ENCODE measurements at regions not wholly inside any gene's neighbourhood (a gene's known extent, or its start where the extent isn't known, plus 50 kb on each side); places are given as distances from the start of the nearest gene placed in this dataset.
"Not testable (repeated sequence)": the region's sequence is repeated elsewhere in the genome, so short reads cannot be mapped to it uniquely, and the experiment has no call there.

GRCh38 chr2:125364984-125365265 lies 1291.0 kb upstream of the GYPC start:
- no peak for DNase-seq (ENCODE audit: low read depth)

- no peak for DNase-seq (ENCODE audit: low read depth)
These were observed 1284.1 kb upstream of the GYPC start for GRCh38 chr2:125371867-125372266.

DNA sequence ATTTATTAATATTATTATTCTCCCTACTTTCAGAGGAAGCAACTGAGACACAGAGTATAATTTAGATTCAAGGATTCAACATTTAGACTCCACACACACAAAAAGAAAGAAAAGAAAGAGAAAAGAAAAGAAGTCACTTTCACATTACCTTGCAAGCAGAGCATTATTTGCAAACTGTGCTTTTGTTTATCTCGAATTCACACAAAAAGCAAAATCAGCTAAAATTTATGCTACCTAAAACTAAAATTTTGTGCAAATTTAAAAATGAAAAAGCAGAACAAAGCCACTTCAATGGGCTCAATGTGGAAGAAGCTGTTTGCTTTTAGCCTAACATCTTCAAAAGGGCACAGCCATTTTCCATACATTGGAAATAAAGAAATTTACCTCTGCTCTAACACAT lies 1282.7 kb upstream of the GYPC start:
- DNase-seq (ENCODE audit: low read depth): no peak

DNA sequence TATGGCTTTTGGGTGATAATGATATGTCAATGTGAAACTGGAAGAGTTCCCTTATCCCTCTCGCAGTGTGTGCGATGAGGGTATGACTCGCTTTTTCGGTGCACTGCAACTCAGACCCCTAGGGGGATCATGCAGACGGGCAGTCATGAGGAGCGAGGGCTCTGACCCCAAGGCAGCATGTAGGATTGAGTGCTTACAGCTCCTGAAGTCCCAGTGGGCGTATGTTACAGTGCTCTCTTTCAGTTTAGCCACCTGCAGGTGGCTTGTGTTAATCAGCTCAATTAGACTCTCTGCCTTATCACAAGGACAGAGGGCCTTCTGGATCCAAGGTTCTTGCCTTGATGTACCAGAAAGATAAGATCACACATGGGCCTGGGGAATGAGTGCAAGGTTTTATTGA lies 1269.9 kb upstream of the GYPC start:
- no peak for DNase-seq (ENCODE audit: low read depth)

DNA sequence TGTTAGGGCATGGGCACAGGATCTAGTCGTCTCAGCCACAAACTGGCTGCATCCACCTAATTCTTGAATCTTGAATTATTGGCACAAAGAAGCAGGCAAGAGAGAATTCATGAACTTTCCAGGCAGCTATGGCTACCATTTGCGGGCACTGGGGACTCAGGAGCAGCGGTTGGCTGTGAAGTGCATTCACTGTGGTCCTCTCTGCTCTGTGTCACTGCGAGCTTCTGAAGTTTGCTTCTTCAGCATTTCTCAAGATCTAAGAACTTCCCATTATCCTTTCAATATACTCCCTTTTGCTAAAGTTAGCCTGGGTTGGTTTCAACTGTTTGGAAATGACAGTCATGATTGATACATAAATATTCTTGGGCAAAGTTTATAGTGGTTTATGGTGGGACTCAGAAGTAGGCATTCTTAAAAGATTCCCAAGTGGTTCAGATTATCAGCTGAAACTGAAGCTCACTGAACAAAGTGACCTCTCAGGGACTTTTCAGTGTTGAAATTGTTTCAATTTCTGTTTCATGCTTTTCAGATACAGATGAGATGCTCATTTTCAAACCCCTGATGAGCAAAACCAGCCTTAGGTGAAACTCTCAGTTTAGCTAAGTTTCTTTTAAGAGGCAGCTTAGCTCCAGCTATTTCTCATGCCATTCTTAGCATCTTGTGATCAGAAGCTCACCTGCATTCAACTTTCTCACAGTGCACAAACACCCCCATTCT lies 1258.3 kb upstream of the GYPC start:
- no peak for DNase-seq (ENCODE audit: low read depth)

GRCh38 chr2:125398738-125399524 lies 1257.0 kb upstream of the GYPC start:
- no peak for DNase-seq (ENCODE audit: low read depth)

DNA sequence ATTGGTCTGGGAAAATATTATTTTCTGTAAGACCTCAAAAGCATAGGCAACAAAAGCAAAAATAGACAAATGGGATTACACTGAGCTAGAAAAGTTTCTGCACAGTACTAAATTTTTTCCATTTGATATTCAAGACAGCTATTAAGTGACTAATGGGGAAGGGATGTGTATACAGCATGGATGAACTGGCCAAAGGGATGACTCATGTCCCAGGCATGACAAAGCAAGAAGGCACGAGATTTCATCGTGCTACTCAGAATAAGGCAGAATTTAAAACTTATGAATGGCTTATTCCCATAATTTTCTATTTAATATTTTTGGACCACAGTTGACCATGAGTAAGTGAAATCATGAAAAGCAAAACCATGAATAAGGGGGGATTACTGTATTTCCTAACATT lies 1250.1 kb upstream of the GYPC start:
- peak; percentile 75 for DNase-seq (ENCODE audit: low read depth)

GRCh38 chr2:125408874-125409538 lies 1247.0 kb upstream of the GYPC start:
- no peak for DNase-seq (ENCODE audit: low read depth)

DNA sequence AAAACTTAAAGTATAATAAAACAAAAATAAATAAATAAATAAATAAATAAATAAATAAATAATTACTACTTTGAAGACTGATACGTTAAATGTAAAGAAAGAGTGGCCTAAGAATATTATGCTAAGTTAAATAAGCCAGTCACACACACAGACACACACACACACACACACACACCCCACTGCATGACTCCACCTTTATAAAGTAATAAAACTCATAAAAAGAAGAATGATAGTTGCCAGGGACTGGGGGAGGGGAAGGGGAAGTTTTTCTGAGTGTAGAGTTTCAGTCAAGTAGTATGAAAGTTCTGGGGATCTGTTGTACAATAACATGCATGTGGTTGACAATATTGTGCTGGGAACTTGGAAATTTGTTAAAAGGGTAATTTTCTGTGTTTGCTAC lies 1237.5 kb upstream of the GYPC start:
- no peak for DNase-seq (ENCODE audit: low read depth)

DNA sequence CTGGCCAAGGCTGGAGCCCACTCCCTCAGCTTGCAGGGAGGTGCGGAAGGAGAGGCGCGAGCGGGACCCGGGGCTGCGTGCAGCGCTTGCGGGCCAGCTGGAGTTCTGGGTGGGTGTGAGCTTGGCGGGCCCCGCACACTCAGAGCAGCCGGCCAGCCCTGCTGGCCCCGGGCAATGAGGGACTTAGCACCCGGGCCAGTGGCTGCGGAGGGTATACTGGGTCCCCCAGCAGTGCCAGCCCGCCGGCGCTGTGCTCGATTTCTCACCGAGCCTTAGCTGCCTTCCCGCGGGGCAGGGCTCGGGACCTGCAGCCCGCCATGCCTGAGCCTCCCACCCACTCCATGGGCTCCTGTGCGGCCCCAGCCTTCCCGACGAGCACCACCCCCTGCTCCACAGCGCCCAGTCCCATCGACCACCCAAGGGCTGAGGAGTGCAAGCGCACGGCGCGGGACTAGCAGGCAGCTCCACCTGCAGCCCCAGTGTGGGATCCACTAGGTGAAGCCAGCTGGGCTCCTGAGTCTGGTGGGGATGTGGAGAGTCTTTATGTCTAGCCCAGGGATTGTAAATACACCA lies 1233.7 kb upstream of the GYPC start:
- DNase-seq (ENCODE audit: low read depth): not testable (repeated sequence)

DNA sequence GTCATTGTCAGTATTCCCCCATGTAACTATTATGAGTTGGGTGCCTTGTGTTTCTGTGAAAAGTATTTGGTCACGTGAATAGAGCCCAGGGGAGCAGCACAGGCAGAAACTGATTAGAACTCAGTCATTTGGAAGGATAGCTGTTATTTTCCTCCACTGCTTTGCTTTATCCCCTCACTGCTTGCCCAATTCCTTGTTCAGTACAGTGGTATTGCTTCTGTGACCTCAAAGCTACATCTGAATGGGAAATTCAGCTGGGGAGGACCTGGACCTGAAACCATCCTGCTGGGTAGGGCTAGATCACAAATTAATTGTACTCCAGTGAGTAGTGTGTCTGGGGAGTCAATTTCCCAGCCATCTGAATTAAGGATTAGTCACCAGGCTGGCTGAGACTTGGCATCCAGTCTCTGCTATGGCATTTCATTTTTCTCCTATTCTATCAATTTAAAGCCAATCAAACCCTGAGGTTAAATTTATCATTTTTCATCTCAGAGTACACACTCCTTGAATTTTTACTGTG lies 1231.6 kb upstream of the GYPC start:
- DNase-seq (ENCODE audit: low read depth): no peak

- DNase-seq (ENCODE audit: low read depth): no peak
These were observed 1228.1 kb upstream of the GYPC start for GRCh38 chr2:125427721-125428315.

DNA sequence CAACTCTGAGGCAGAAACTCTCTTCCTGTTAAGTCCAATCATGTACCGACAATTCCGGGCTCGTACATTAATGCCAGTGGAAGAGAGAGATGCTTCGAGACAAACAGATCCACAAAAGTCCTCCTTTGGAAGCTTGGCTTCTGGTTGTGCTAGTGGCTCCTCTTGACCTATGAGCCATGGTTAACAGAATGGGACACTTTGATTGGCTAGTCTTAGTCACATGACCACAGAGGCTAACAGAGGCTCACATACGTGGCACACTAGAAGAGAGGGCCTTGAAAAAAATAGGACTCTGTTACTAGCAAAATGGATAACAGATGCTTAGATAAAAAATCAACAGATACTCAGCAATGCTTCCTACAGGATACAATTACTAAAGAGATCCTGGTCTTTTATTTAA lies 1211.9 kb upstream of the GYPC start:
- no peak for DNase-seq (ENCODE audit: low read depth)

GRCh38 chr2:125445495-125445894 lies 1210.5 kb upstream of the GYPC start:
- DNase-seq (ENCODE audit: low read depth): no peak

DNA sequence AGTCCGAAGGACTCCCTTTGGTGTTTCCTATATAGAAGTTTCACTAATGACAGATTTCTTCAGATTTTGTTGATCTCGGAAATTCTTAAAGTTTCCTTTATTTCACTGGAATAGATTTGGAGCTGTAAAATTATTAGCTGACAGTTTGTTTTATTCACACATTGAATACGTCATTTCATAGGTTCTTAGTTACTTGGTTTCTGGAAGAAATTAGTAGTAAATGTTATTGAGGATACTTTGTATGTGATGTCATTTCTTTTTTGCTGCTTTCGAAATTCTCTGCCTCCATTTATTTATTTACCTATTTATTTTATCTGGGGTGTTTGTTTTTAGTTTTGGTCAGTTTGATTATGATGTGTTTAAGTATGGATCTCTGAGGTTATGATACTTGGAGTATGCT lies 1205.9 kb upstream of the GYPC start:
- no peak for DNase-seq (ENCODE audit: low read depth)

- DNase-seq (ENCODE audit: low read depth): no peak
These were observed 1200.8 kb upstream of the GYPC start for GRCh38 chr2:125455110-125455509.

GRCh38 chr2:125456693-125457363 lies 1199.1 kb upstream of the GYPC start:
- no peak for DNase-seq (ENCODE audit: low read depth)

- DNase-seq (ENCODE audit: low read depth): no peak
These were observed 1184.0 kb upstream of the GYPC start for GRCh38 chr2:125471963-125472362.

- no peak for DNase-seq (ENCODE audit: low read depth)
These were observed 1176.8 kb upstream of the GYPC start for GRCh38 chr2:125479143-125479636.

GRCh38 chr2:125490308-125490707 lies 1165.7 kb upstream of the GYPC start:
- no peak for DNase-seq (ENCODE audit: low read depth)

DNA sequence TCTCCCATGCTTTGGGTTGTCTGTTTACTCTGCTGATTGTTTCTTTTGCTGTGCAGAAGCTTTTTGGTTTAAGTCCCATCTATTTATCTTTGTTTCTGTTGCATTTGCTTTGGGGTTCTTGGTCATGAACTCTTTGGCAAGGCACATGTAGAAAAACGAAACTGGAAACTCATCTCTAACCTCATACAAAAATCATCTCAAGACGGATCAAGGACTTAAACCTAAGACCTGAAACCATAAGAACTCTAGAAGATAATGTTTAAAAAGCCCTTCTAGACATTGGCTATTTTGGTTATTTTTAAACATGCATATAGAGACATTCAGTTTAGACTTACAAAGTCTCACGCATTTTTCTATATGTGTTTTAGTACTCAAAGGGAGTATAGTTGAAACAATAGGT lies 1164.3 kb upstream of the GYPC start:
- DNase-seq (ENCODE audit: low read depth): no peak

- no peak for DNase-seq (ENCODE audit: low read depth)
These were observed 1143.6 kb upstream of the GYPC start for GRCh38 chr2:125512313-125512712.
